ENCODE measurements at regions not wholly inside any gene's neighbourhood (a gene's known extent, or its start where the extent isn't known, plus 50 kb on each side); places are given as distances from the start of the nearest gene placed in this dataset.

- H3K27me3 Mint-ChIP-seq: peaks cover 2% of the 10 kb centered on the region
- H3K4me1 Mint-ChIP-seq: no peaks in the 10 kb centered on the region
- intact Hi-C loops (cut with micrococcal nuclease): no loop called here
- no peak overlapping the region for H3K27ac Mint-ChIP-seq
- no peak for TF ChIP-seq CTCF (IDR thresholded peaks at IDR 0.05)
- ATAC-seq (ENCODE audit: low read depth) (no peak), DNase-seq (no peak)
- H3K36me3 Mint-ChIP-seq (ENCODE audit: low read depth): no peaks in the 10 kb centered on the region
- ChIA-PET CTCF (no interaction called here), POLR2A (no interaction called here)
- H3K9me3 Mint-ChIP-seq: no peaks in the 10 kb centered on the region
- H3K4me3 Mint-ChIP-seq: no peak overlapping the region
These were observed 118.1 kb upstream of the PCBD1 start for GRCh38 chr10:71006506-71006905.

GRCh38 chr10:71007516-71007915, 119.2 kb upstream of the PCBD1 start:
- H3K4me3 Mint-ChIP-seq: no peak overlapping the region
- H3K4me1 Mint-ChIP-seq: no peaks in the 10 kb centered on the region
- POLR2A ChIA-PET: no interaction called here
- H3K27ac Mint-ChIP-seq: no peak overlapping the region
- ATAC-seq (ENCODE audit: low read depth): no peak
- no peak for TF ChIP-seq CTCF (IDR thresholded peaks at IDR 0.05)
- intact Hi-C loops (cut with micrococcal nuclease): no loop called here
- no peaks in the 10 kb centered on the region for H3K36me3 Mint-ChIP-seq (ENCODE audit: low read depth)
- CTCF ChIA-PET: no interaction called here
- peaks cover 6% of the 10 kb centered on the region for H3K27me3 Mint-ChIP-seq
- no peaks in the 10 kb centered on the region for H3K9me3 Mint-ChIP-seq
- no peak for DNase-seq

GRCh38 chr10:71008150-71008549, 119.8 kb upstream of the PCBD1 start:
- Mint-ChIP-seq H3K27ac (no peak overlapping the region), H3K27me3 (peaks cover 6% of the 10 kb centered on the region), H3K4me3 (no peak overlapping the region), H3K36me3 (ENCODE audit: low read depth) (no peaks in the 10 kb centered on the region), H3K9me3 (no peaks in the 10 kb centered on the region), H3K4me1 (no peaks in the 10 kb centered on the region)
- ATAC-seq (ENCODE audit: low read depth) (no peak), DNase-seq (no peak)
- intact Hi-C loops (cut with micrococcal nuclease): no loop called here
- POLR2A ChIA-PET: no interaction called here
- TF ChIP-seq CTCF (IDR thresholded peaks at IDR 0.05): no peak
- CTCF ChIA-PET: no interaction called here

GRCh38 chr10:71009126-71009525, 120.8 kb upstream of the PCBD1 start:
- no peak overlapping the region for H3K27ac Mint-ChIP-seq
- CTCF ChIA-PET: no interaction called here
- no peak for DNase-seq
- no peaks in the 10 kb centered on the region for H3K4me1 Mint-ChIP-seq
- intact Hi-C loops (cut with micrococcal nuclease): no loop called here
- POLR2A ChIA-PET: no interaction called here
- ATAC-seq (ENCODE audit: low read depth): no peak
- TF ChIP-seq CTCF (IDR thresholded peaks at IDR 0.05): no peak
- H3K9me3 Mint-ChIP-seq: no peaks in the 10 kb centered on the region
- H3K27me3 Mint-ChIP-seq: peaks cover 8% of the 10 kb centered on the region
- H3K36me3 Mint-ChIP-seq (ENCODE audit: low read depth): no peaks in the 10 kb centered on the region
- H3K4me3 Mint-ChIP-seq: no peak overlapping the region

GRCh38 chr10:71010730-71011129, 122.4 kb upstream of the PCBD1 start:
- no peak for ATAC-seq (ENCODE audit: low read depth)
- ChIA-PET POLR2A (no interaction called here), CTCF (no interaction called here)
- intact Hi-C loops (cut with micrococcal nuclease): no loop called here
- Mint-ChIP-seq H3K4me3 (no peak overlapping the region), H3K4me1 (no peaks in the 10 kb centered on the region), H3K27me3 (peaks cover 11% of the 10 kb centered on the region), H3K27ac (no peak overlapping the region), H3K9me3 (no peaks in the 10 kb centered on the region), H3K36me3 (ENCODE audit: low read depth) (no peaks in the 10 kb centered on the region)
- DNase-seq: no peak
- TF ChIP-seq CTCF (IDR thresholded peaks at IDR 0.05): no peak
